Activated CD4-positive, alpha-beta T cell treated with anti-CD3 and anti-CD28 coated beads, Interleukin-10, Interleukin-2, amounts not matched to agents 100 ng/mL and 50 ng/mL, durations not matched to agents 16 hours and 8 hours (primary cell): ENCODE measurements at regions not wholly inside any gene's neighbourhood (a gene's known extent, or its start where the extent isn't known, plus 50 kb on each side); places are given as distances from the start of the nearest gene placed in this dataset.

Source experiments
- DNase-seq: peaks from one replicate; pipeline ENCODE4 v3.0.0-alpha.2; 2020

- DNase-seq, result no peak
Observed at GRCh38 chr12:127223731-127224130, 1043.2 kb upstream of the TMEM132C start.

GRCh38 chr12:127230843-127231260 is 1036.1 kb upstream of the TMEM132C start:
- peak; percentile 1 for DNase-seq

- DNase-seq, result no peak
Observed at GRCh38 chr12:127231371-127231770, 1035.6 kb upstream of the TMEM132C start.

GRCh38 chr12:127233016-127233415 is 1034.0 kb upstream of the TMEM132C start:
- DNase-seq, result no peak

- DNase-seq, result no peak
Observed at GRCh38 chr12:127235761-127236160, 1031.2 kb upstream of the TMEM132C start.

- no peak for DNase-seq
Observed at GRCh38 chr12:127236491-127236890, 1030.5 kb upstream of the TMEM132C start.

GRCh38 chr12:127237151-127237550 is 1029.8 kb upstream of the TMEM132C start:
- no peak for DNase-seq

GRCh38 chr12:127238107-127238506 is 1028.9 kb upstream of the TMEM132C start:
- no peak for DNase-seq

GRCh38 chr12:127239781-127240180 is 1027.2 kb upstream of the TMEM132C start:
- DNase-seq, result no peak

- DNase-seq, result no peak
Observed at GRCh38 chr12:127240249-127240929, 1026.6 kb upstream of the TMEM132C start.

GRCh38 chr12:127241072-127241817 is 1025.7 kb upstream of the TMEM132C start:
- no peak for DNase-seq

GRCh38 chr12:127245009-127245408 is 1022.0 kb upstream of the TMEM132C start:
- DNase-seq, result no peak

GRCh38 chr12:127245437-127245836 is 1021.5 kb upstream of the TMEM132C start:
- DNase-seq, result no peak

GRCh38 chr12:127247937-127248336 is 1019.0 kb upstream of the TMEM132C start:
- DNase-seq, result no peak

GRCh38 chr12:127249428-127249827 is 1017.5 kb upstream of the TMEM132C start:
- DNase-seq, result no peak

GRCh38 chr12:127253797-127254327 is 1013.1 kb upstream of the TMEM132C start:
- DNase-seq, result no peak

GRCh38 chr12:127254420-127254955 is 1012.5 kb upstream of the TMEM132C start:
- no peak for DNase-seq

GRCh38 chr12:127257366-127257935 is 1009.5 kb upstream of the TMEM132C start:
- DNase-seq, result no peak

- no peak for DNase-seq
Observed at GRCh38 chr12:127260531-127260930, 1006.4 kb upstream of the TMEM132C start.

GRCh38 chr12:127260999-127261398 is 1006.0 kb upstream of the TMEM132C start:
- no peak for DNase-seq

- no peak for DNase-seq
Observed at GRCh38 chr12:127262615-127263014, 1004.4 kb upstream of the TMEM132C start.

GRCh38 chr12:127263621-127264020 is 1003.3 kb upstream of the TMEM132C start:
- no peak for DNase-seq

- no peak for DNase-seq
Observed at GRCh38 chr12:127267128-127267527, 999.8 kb upstream of the TMEM132C start.

GRCh38 chr12:127268213-127268612 is 998.8 kb upstream of the TMEM132C start:
- DNase-seq, result no peak
